ENCODE measurements at regions not wholly inside any gene's neighbourhood (a gene's known extent, or its start where the extent isn't known, plus 50 kb on each side); places are given as distances from the start of the nearest gene placed in this dataset.

- TF ChIP-seq CTCF (IDR thresholded peaks at IDR 0.05), result no peak
- TF ChIP-seq POLR2A (IDR thresholded peaks at IDR 0.05), result no peak
- no peak for TF ChIP-seq EP300 (IDR thresholded peaks at IDR 0.05)
These were observed 475.2 kb downstream of the EPHA4 start for GRCh38 chr2:221096706-221097567.
